DMS114 treated with DMSO at 0.1 percent for 48 hours (cell line): ENCODE measurements at regions not wholly inside any gene's neighbourhood (a gene's known extent, or its start where the extent isn't known, plus 50 kb on each side); places are given as distances from the start of the nearest gene placed in this dataset.

Source experiments
- DNase-seq: peaks from one replicate; lab custom pipeline; 2025; ENCODE audit not compliant: unreplicated experiment; lab: John Stamatoyannopoulos, UW

GRCh38 chr4:136575146-136575545 lies 957.1 kb downstream of the PCDH18 start:
- no peak for DNase-seq

GRCh38 chr4:136573460-136573859 lies 958.8 kb downstream of the PCDH18 start:
- DNase-seq = no peak

- DNase-seq = no peak
Observed at GRCh38 chr4:136571315-136571714, 961.0 kb downstream of the PCDH18 start.

- no peak for DNase-seq
Observed at GRCh38 chr4:136562834-136563233, 969.5 kb downstream of the PCDH18 start.

- no peak for DNase-seq
Observed at GRCh38 chr4:136558940-136559494, 973.3 kb downstream of the PCDH18 start.

- DNase-seq = no peak
Observed at GRCh38 chr4:136557396-136557795, 974.9 kb downstream of the PCDH18 start.

- no peak for DNase-seq
Observed at GRCh38 chr4:136554033-136554432, 978.3 kb downstream of the PCDH18 start.

GRCh38 chr4:136551753-136552152 lies 980.5 kb downstream of the PCDH18 start:
- no peak for DNase-seq

GRCh38 chr4:136540747-136541146 lies 991.5 kb downstream of the PCDH18 start:
- no peak for DNase-seq

GRCh38 chr4:136528131-136528530 lies 1004.2 kb downstream of the PCDH18 start:
- no peak for DNase-seq

GRCh38 chr4:136526517-136526916 lies 1005.8 kb downstream of the PCDH18 start:
- DNase-seq = no peak

- DNase-seq = no peak
Observed at GRCh38 chr4:136524039-136524438, 1008.3 kb downstream of the PCDH18 start.

GRCh38 chr4:136516371-136516770 lies 1015.9 kb downstream of the PCDH18 start:
- DNase-seq = no peak

- no peak for DNase-seq
Observed at GRCh38 chr4:136505020-136505419, 1027.3 kb downstream of the PCDH18 start.

GRCh38 chr4:136495851-136496250 lies 1036.4 kb downstream of the PCDH18 start:
- no peak for DNase-seq

- DNase-seq = no peak
Observed at GRCh38 chr4:136495076-136495475, 1037.2 kb downstream of the PCDH18 start.

- DNase-seq = no peak
Observed at GRCh38 chr4:136489101-136489500, 1043.2 kb downstream of the PCDH18 start.

GRCh38 chr4:136484996-136485395 lies 1047.3 kb downstream of the PCDH18 start:
- DNase-seq = no peak

GRCh38 chr4:136476753-136477152 lies 1055.5 kb downstream of the PCDH18 start:
- DNase-seq = no peak

GRCh38 chr4:136471051-136471450 lies 1061.2 kb downstream of the PCDH18 start:
- DNase-seq = no peak

- no peak for DNase-seq
Observed at GRCh38 chr4:136465691-136466090, 1066.6 kb downstream of the PCDH18 start.

- DNase-seq = no peak
Observed at GRCh38 chr4:136463941-136464340, 1068.4 kb downstream of the PCDH18 start.

GRCh38 chr4:136461533-136461932 lies 1070.8 kb downstream of the PCDH18 start:
- no peak for DNase-seq

- DNase-seq = no peak
Observed at GRCh38 chr4:136458326-136458725, 1074.0 kb downstream of the PCDH18 start.
